HEK293 (cell line): ENCODE measurements at regions not wholly inside any gene's neighbourhood (a gene's known extent, or its start where the extent isn't known, plus 50 kb on each side); places are given as distances from the start of the nearest gene placed in this dataset.

ENCODE experiments used
- CTCF ChIA-PET: fragments of 350-600 bp; formaldehyde crosslinking; extraction: SDS; loops from one replicate; lab custom pipeline; 2021; ENCODE audit warnings: antibody characterized with exemption; lab: Yijun Ruan, JAX
- POLR2A ChIA-PET: fragments of 300-600 bp; formaldehyde crosslinking; extraction: SDS; loops from one replicate; lab custom pipeline; 2020; ENCODE audit warnings: antibody characterized with exemption, inconsistent platforms; lab: Yijun Ruan, JAX
- H3K27ac ChIP-seq: fragments of 200-500 bp; sonication (Bioruptor generic); 2 replicates; pipeline ENCODE4 v1.5.1; 2014; ENCODE audit warnings: low read depth, low read length, control low read depth, inconsistent platforms; ENCODE audit errors: extremely low read depth
- H3K36me3 ChIP-seq, 2 experiments: fragments of 200-500 bp in 1 of 2; sonication (Bioruptor generic) in 1 of 2; 1 replicate in 1 of 2; 2 replicates in 1 of 2; pipeline ENCODE4 v1.5.1; 2014 to 2017; ENCODE audit warnings: inconsistent platforms in 2 of 2, low read length in 2 of 2; ENCODE audit not compliant: control insufficient read depth in 2 of 2, insufficient read depth in 1 of 2
- H3K4me1 ChIP-seq: fragments of 200-500 bp; sonication (Bioruptor generic); 2 replicates; pipeline ENCODE4 v1.5.1; 2014; ENCODE audit warnings: mild to moderate bottlenecking, low read length, inconsistent platforms; ENCODE audit not compliant: control insufficient read depth, insufficient read depth
- H3K4me3 ChIP-seq: 2 replicates; pipeline ENCODE4 v1.5.1; 2011; ENCODE audit warnings: low read depth, mild to moderate bottlenecking, control low read depth, low read length, moderate library complexity
- H3K9me3 ChIP-seq: fragments of 200-500 bp; sonication (Bioruptor generic); 2 replicates; pipeline ENCODE4 v1.5.1; 2014; ENCODE audit warnings: low read depth, low read length, inconsistent platforms; ENCODE audit not compliant: control insufficient read depth, insufficient read depth
- AEBP2 ChIP-seq: fragments of 450-650 bp; formaldehyde crosslinking; IDR thresholded peaks from 2 replicates; pipeline ENCODE4 v1.5.1; 2016; ENCODE audit warnings: missing biosample characterization, missing genetic modification characterization, borderline replicate concordance
- HOXA7 ChIP-seq: sonication (generic); formaldehyde crosslinking; IDR thresholded peaks from 2 replicates; pipeline ENCODE4 v1.8.1; 2022; ENCODE audit warnings: missing genetic modification reagents, borderline replicate concordance
- KLF9 ChIP-seq: fragments of 450-650 bp; formaldehyde crosslinking; IDR thresholded peaks from 2 replicates; pipeline ENCODE4 v1.5.1; 2016; ENCODE audit warnings: missing biosample characterization, missing genetic modification characterization, low read depth
- OSR2 ChIP-seq: fragments of 450-650 bp; formaldehyde crosslinking; IDR thresholded peaks from 2 replicates; pipeline ENCODE4 v1.5.1; 2016; ENCODE audit warnings: missing biosample characterization, missing genetic modification characterization
- PATZ1 ChIP-seq: fragments of 450-650 bp; formaldehyde crosslinking; IDR thresholded peaks from 2 replicates; pipeline ENCODE4 v1.5.1; 2016; ENCODE audit warnings: missing biosample characterization, missing genetic modification characterization
- SP7 ChIP-seq: fragments of 450-650 bp; formaldehyde crosslinking; IDR thresholded peaks from 2 replicates; pipeline ENCODE4 v1.5.1; 2016; ENCODE audit warnings: missing biosample characterization, missing genetic modification characterization
- TCF7L2 ChIP-seq: IDR thresholded peaks from 2 replicates; pipeline ENCODE4 v1.6.1; 2011; ENCODE audit warnings: low read depth, mild to moderate bottlenecking, inconsistent platforms, low read length, moderate library complexity, borderline replicate concordance
- YY2 ChIP-seq: fragments of 450-650 bp; formaldehyde crosslinking; IDR thresholded peaks from 2 replicates; pipeline ENCODE4 v1.5.1; 2016; ENCODE audit warnings: missing biosample characterization, missing genetic modification characterization
- ZBTB48 ChIP-seq: fragments of 450-650 bp; formaldehyde crosslinking; IDR thresholded peaks from 2 replicates; pipeline ENCODE4 v1.5.1; 2016; ENCODE audit warnings: missing biosample characterization, missing genetic modification characterization
- ZIC2 ChIP-seq: fragments of 450-650 bp; formaldehyde crosslinking; IDR thresholded peaks from 2 replicates; pipeline ENCODE4 v1.5.1; 2016; ENCODE audit warnings: missing biosample characterization, missing genetic modification characterization
- ZNF133 ChIP-seq: fragments of 450-650 bp; formaldehyde crosslinking; IDR thresholded peaks from 2 replicates; pipeline ENCODE4 v1.5.1; 2016; ENCODE audit warnings: missing biosample characterization, missing genetic modification characterization
- ZNF157 ChIP-seq: fragments of 450-650 bp; formaldehyde crosslinking; IDR thresholded peaks from 2 replicates; pipeline ENCODE4 v1.5.1; 2016; ENCODE audit warnings: missing biosample characterization, missing genetic modification characterization
- ZNF19 ChIP-seq: fragments of 450-650 bp; formaldehyde crosslinking; IDR thresholded peaks from 2 replicates; pipeline ENCODE4; 2016; ENCODE audit warnings: missing biosample characterization, missing genetic modification characterization, low read depth
- ZNF221 ChIP-seq: fragments of 450-650 bp; formaldehyde crosslinking; IDR thresholded peaks from 2 replicates; pipeline ENCODE4 v1.5.1; 2017; ENCODE audit warnings: missing biosample characterization, missing genetic modification characterization, borderline replicate concordance
- ZNF248 ChIP-seq: fragments of 450-650 bp; formaldehyde crosslinking; IDR thresholded peaks from 2 replicates; pipeline ENCODE4 v1.5.1; 2017; ENCODE audit warnings: missing biosample characterization, missing genetic modification characterization
- ZNF274 ChIP-seq, 2 experiments: fragments of 200-500 bp in 1 of 2; fragments of 450-650 bp in 1 of 2; sonication (Bioruptor generic) in 1 of 2; formaldehyde crosslinking in 1 of 2; IDR thresholded peaks; 2 replicates each; pipeline versions ENCODE4 v1.5.1 to v1.6.1; 2014 to 2016; ENCODE audit warnings: borderline replicate concordance in 1 of 2, inconsistent platforms in 1 of 2, low read length in 1 of 2, missing biosample characterization in 1 of 2, missing genetic modification characterization in 1 of 2
- ZNF324 ChIP-seq: fragments of 450-650 bp; formaldehyde crosslinking; IDR thresholded peaks from 2 replicates; pipeline ENCODE4 v1.5.1; 2016; ENCODE audit warnings: missing biosample characterization, missing genetic modification characterization
- ZNF335 ChIP-seq: fragments of 450-650 bp; formaldehyde crosslinking; conservative IDR thresholded peaks from 2 replicates; pipeline ENCODE4 v1.5.1; 2016; ENCODE audit warnings: missing biosample characterization, missing genetic modification characterization
- ZNF350 ChIP-seq: fragments of 450-650 bp; formaldehyde crosslinking; IDR thresholded peaks from 2 replicates; pipeline ENCODE4 v1.5.0; 2017; ENCODE audit warnings: missing biosample characterization, mild to moderate bottlenecking, missing genetic modification characterization
- ZNF366 ChIP-seq: fragments of 450-650 bp; formaldehyde crosslinking; conservative IDR thresholded peaks from 2 replicates; pipeline ENCODE4 v1.5.1; 2016; ENCODE audit warnings: missing biosample characterization, missing genetic modification characterization
- ZNF514 ChIP-seq: fragments of 450-650 bp; formaldehyde crosslinking; IDR thresholded peaks from 2 replicates; pipeline ENCODE4 v1.5.1; 2016; ENCODE audit warnings: missing biosample characterization, missing genetic modification characterization
- ZNF521 ChIP-seq: fragments of 450-650 bp; formaldehyde crosslinking; IDR thresholded peaks from 2 replicates; pipeline ENCODE4 v1.5.1; 2017; ENCODE audit warnings: missing biosample characterization, mild to moderate bottlenecking, missing genetic modification characterization
- ZNF549 ChIP-seq: fragments of 450-650 bp; IDR thresholded peaks from 2 replicates; pipeline ENCODE4 v1.5.1; 2018; ENCODE audit warnings: missing biosample characterization, missing genetic modification characterization, mild to moderate bottlenecking, inconsistent platforms, moderate library complexity
- ZNF580 ChIP-seq: fragments of 450-650 bp; formaldehyde crosslinking; IDR thresholded peaks from 2 replicates; pipeline ENCODE4 v1.5.1; 2016; ENCODE audit warnings: missing biosample characterization, missing genetic modification characterization
- ZNF596 ChIP-seq: fragments of 450-650 bp; IDR thresholded peaks from 2 replicates; pipeline ENCODE4 v1.5.0; 2018; ENCODE audit warnings: missing biosample characterization, mild to moderate bottlenecking, missing genetic modification characterization, moderate library complexity
- ZNF610 ChIP-seq: fragments of 450-650 bp; formaldehyde crosslinking; IDR thresholded peaks from 2 replicates; pipeline ENCODE4 v1.5.1; 2016; ENCODE audit warnings: missing biosample characterization, missing genetic modification characterization, borderline replicate concordance
- ZNF621 ChIP-seq: fragments of 450-650 bp; formaldehyde crosslinking; IDR thresholded peaks from 2 replicates; pipeline ENCODE4 v1.5.1; 2017; ENCODE audit warnings: missing biosample characterization, missing genetic modification characterization
- ZNF624 ChIP-seq: fragments of 450-650 bp; formaldehyde crosslinking; IDR thresholded peaks from 2 replicates; pipeline ENCODE4 v1.5.1; 2017; ENCODE audit warnings: missing biosample characterization, missing genetic modification characterization
- ZNF654 ChIP-seq: fragments of 450-650 bp; formaldehyde crosslinking; IDR thresholded peaks from 2 replicates; pipeline ENCODE4 v1.5.1; 2016; ENCODE audit warnings: low read depth, missing biosample characterization, missing genetic modification characterization
- ZNF747 ChIP-seq: fragments of 450-650 bp; formaldehyde crosslinking; IDR thresholded peaks from 2 replicates; pipeline ENCODE4 v1.5.1; 2016; ENCODE audit warnings: missing biosample characterization, missing genetic modification characterization
- ZNF791 ChIP-seq: fragments of 450-650 bp; formaldehyde crosslinking; IDR thresholded peaks from 2 replicates; pipeline ENCODE4 v1.5.1; 2016; ENCODE audit warnings: missing biosample characterization, missing genetic modification characterization
- ZNF830 ChIP-seq: fragments of 450-650 bp; IDR thresholded peaks from 2 replicates; pipeline ENCODE4 v1.5.0; 2018; ENCODE audit warnings: missing biosample characterization, missing genetic modification characterization, low read depth, mild to moderate bottlenecking, moderate library complexity

- CTCF ChIA-PET: no interaction called here
- POLR2A ChIA-PET: no interaction called here
- no peak for TF ChIP-seq YY2
- H3K4me3 ChIP-seq: no peak overlapping the region
- no peak overlapping the region for H3K27ac ChIP-seq
- no peaks in the 10 kb centered on the region for H3K4me1 ChIP-seq
- H3K9me3 ChIP-seq: no peaks in the 10 kb centered on the region
- H3K36me3 ChIP-seq: no peaks in the 10 kb centered on the region
Measured at GRCh38 chr3:110491413-110491812, 580.2 kb upstream of the NECTIN3 start.

- Histone ChIP-seq H3K36me3 (no peaks in the 10 kb centered on the region), H3K4me3 (no peak overlapping the region), H3K9me3 (no peaks in the 10 kb centered on the region), H3K27ac (no peak overlapping the region), H3K4me1 (no peaks in the 10 kb centered on the region)
- POLR2A ChIA-PET: no interaction called here
- CTCF ChIA-PET: no interaction called here
- TF ChIP-seq ZNF747 (tag by site-specific recombination): no peak
- no peak for TF ChIP-seq PATZ1 (tag by site-specific recombination)
- TF ChIP-seq ZNF654 (tag by site-specific recombination): no peak
- TF ChIP-seq ZNF19 (tag by site-specific recombination): no peak
- TF ChIP-seq AEBP2 (tag by site-specific recombination): no peak
- TF ChIP-seq ZBTB48 (tag by site-specific recombination): no peak
- TF ChIP-seq ZNF791: no peak
- no peak for TF ChIP-seq OSR2
- no peak for TF ChIP-seq ZNF133 (tag by site-specific recombination)
- no peak for TF ChIP-seq ZNF350 (tag by site-specific recombination)
- TF ChIP-seq ZNF157 (tag by site-specific recombination): no peak
- no peak for TF ChIP-seq ZNF324 (tag by site-specific recombination)
- no peak for TF ChIP-seq TCF7L2
- TF ChIP-seq ZNF610 (tag by site-specific recombination): no peak
- TF ChIP-seq ZNF366 (tag by site-specific recombination): no peak
- no peak for TF ChIP-seq ZNF621
- TF ChIP-seq ZNF549 (tag by site-specific recombination): no peak
- TF ChIP-seq ZNF521 (tag by site-specific recombination): no peak
Measured at GRCh38 chr3:110492876-110493275, 578.7 kb upstream of the NECTIN3 start.

- POLR2A ChIA-PET: no interaction called here
- CTCF ChIA-PET: no interaction called here
- Histone ChIP-seq H3K4me1 (no peaks in the 10 kb centered on the region), H3K36me3 (no peaks in the 10 kb centered on the region), H3K27ac (no peak overlapping the region), H3K9me3 (no peaks in the 10 kb centered on the region), H3K4me3 (no peak overlapping the region)
- no peak for TF ChIP-seq ZNF624 (tag by site-specific recombination)
- TF ChIP-seq SP7 (tag by site-specific recombination): no peak
- no peak for TF ChIP-seq HOXA7 (CRISPR knock-in tag)
- TF ChIP-seq ZNF830 (tag by site-specific recombination): no peak
- TF ChIP-seq ZNF335 (tag by site-specific recombination): no peak
- TF ChIP-seq ZNF580 (tag by site-specific recombination): no peak
- TF ChIP-seq ZNF274 (IDR thresholded peaks at IDR 0.05; ENCODE audit: low read length): no peak
- no peak for TF ChIP-seq ZNF274 (tag by site-specific recombination; IDR thresholded peaks at IDR 0.05; ENCODE audit: borderline replicate concordance)
- TF ChIP-seq ZNF747 (tag by site-specific recombination): no peak
- TF ChIP-seq ZIC2: no peak
- no peak for TF ChIP-seq ZNF514 (tag by site-specific recombination)
- TF ChIP-seq ZNF248 (tag by site-specific recombination): no peak
- TF ChIP-seq KLF9 (tag by site-specific recombination): no peak
- no peak for TF ChIP-seq ZNF221 (tag by site-specific recombination)
- TF ChIP-seq ZNF596 (tag by site-specific recombination): no peak
Measured at GRCh38 chr3:110493438-110494092, 578.1 kb upstream of the NECTIN3 start.
